Endothelial cell of umbilical vein (primary cell): ENCODE measurements at regions not wholly inside any gene's neighbourhood (a gene's known extent, or its start where the extent isn't known, plus 50 kb on each side); places are given as distances from the start of the nearest gene placed in this dataset.

Source experiments
- BruUV-seq: library from RNA; stranded (reverse); fragments of 400-500 nt; replicated peaks from 2 replicates; lab custom pipeline; 2021; lab: Mats Ljungman, UMichigan
- CTCF ChIA-PET: fragments of 300-600, 350-600 bp; sonication (Branson Sonifier 250); formaldehyde crosslinking; loops from one replicate; lab custom pipeline; 2021; ENCODE audit warnings: antibody characterized with exemption, inconsistent platforms; lab: Charles Lee
- POLR2A ChIA-PET: fragments of 300-600, 350-600 bp; sonication (Branson Sonifier 250); formaldehyde crosslinking; loops from one replicate; lab custom pipeline; 2021; ENCODE audit warnings: antibody characterized with exemption, inconsistent platforms; lab: Charles Lee
- DNase-seq: peaks from one replicate; pipeline ENCODE4 v3.0.0-alpha.2; 2011; ENCODE audit warnings: low read depth, low spot score
- FAIRE-seq: peaks from 2 replicates; lab custom pipeline; 2011; peaks lifted over from hg19 to GRCh38; lab: Jason Lieb, UNC
- H2AFZ ChIP-seq: 2 replicates; pipeline ENCODE4 v1.6.0; 2012; ENCODE audit warnings: low read depth, low read length, control low read depth, inconsistent platforms
- H3K27ac ChIP-seq: 2 replicates; pipeline ENCODE4 v1.5.1; 2011; ENCODE audit warnings: low read depth, mild to moderate bottlenecking, control low read depth, low read length, moderate library complexity; ENCODE audit not compliant: insufficient read depth
- H3K27me3 ChIP-seq, 2 experiments: 2 replicates each; pipeline versions ENCODE4 v1.6.0 to v1.6.1; 2011; ENCODE audit warnings: low read length in 2 of 2, mixed read lengths in 1 of 2; ENCODE audit not compliant: control insufficient read depth in 2 of 2, insufficient read depth in 2 of 2
- H3K36me3 ChIP-seq, 2 experiments: 2 replicates in 1 of 2; 3 replicates in 1 of 2; pipeline ENCODE4 v1.5.1; 2011; ENCODE audit warnings: low read length in 2 of 2, mild to moderate bottlenecking in 1 of 2, moderate library complexity in 1 of 2; ENCODE audit not compliant: control insufficient read depth in 2 of 2, insufficient read depth in 2 of 2; ENCODE audit errors: extremely low read depth in 1 of 2
- H3K4me1 ChIP-seq: 3 replicates; pipeline ENCODE4 v1.5.1; 2011; ENCODE audit warnings: mild to moderate bottlenecking, low read length; ENCODE audit not compliant: control insufficient read depth, insufficient read depth; ENCODE audit errors: extremely low read depth
- H3K4me2 ChIP-seq: 2 replicates; pipeline ENCODE4 v1.6.1; 2011; ENCODE audit warnings: low read length, control low read depth, mixed read lengths; ENCODE audit not compliant: insufficient read depth
- H3K4me3 ChIP-seq, 3 experiments: fragments of 200-600 bp in 1 of 3; sonication (generic), shearing (Covaris generic) in 1 of 3; replicated peaks in 1 of 3; 2 replicates each; pipeline ENCODE4 v1.5.1; 2011 to 2016; ENCODE audit warnings: control low read depth in 3 of 3, low read length in 3 of 3, mild to moderate bottlenecking in 2 of 3, inconsistent platforms in 1 of 3, low read depth in 1 of 3, moderate library complexity in 1 of 3; ENCODE audit not compliant: insufficient read depth in 1 of 3
- H3K79me2 ChIP-seq: 2 replicates; pipeline ENCODE4 v1.6.0; 2012; ENCODE audit warnings: low read length, inconsistent platforms; ENCODE audit not compliant: control insufficient read depth, insufficient read depth
- H3K9ac ChIP-seq: replicated peaks from 2 replicates; pipeline ENCODE3; 2011; ENCODE audit warnings: low read length, control low read depth; ENCODE audit not compliant: insufficient read depth; ENCODE audit errors: extremely low read depth
- H3K9me1 ChIP-seq: replicated peaks from 3 replicates; pipeline ENCODE4 v1.6.0; 2011; ENCODE audit warnings: mild to moderate bottlenecking, low read length; ENCODE audit not compliant: control insufficient read depth, insufficient read depth; ENCODE audit errors: extremely low read depth
- H3K9me3 ChIP-seq: replicated peaks from 2 replicates; pipeline ENCODE4 v1.5.1; 2012; ENCODE audit warnings: low read length, inconsistent platforms; ENCODE audit not compliant: control insufficient read depth, insufficient read depth
- H4K20me1 ChIP-seq: replicated peaks from 2 replicates; pipeline ENCODE3; 2011; ENCODE audit warnings: mild to moderate bottlenecking, low read length; ENCODE audit not compliant: control insufficient read depth, insufficient read depth; ENCODE audit errors: extremely low read depth
- CTCF ChIP-seq, 2 donors: IDR thresholded peaks; 1 replicate in 1 of 2; 2 replicates in 1 of 2; pipeline ENCODE4 v1.5.1; 2011; ENCODE audit warnings: low read length in 2 of 2, mild to moderate bottlenecking in 2 of 2, moderate library complexity in 2 of 2, control low read depth in 1 of 2, inconsistent platforms in 1 of 2, low read depth in 1 of 2; ENCODE audit not compliant: insufficient read depth in 1 of 2; ENCODE audit errors: extremely low read depth in 1 of 2
- EZH2 ChIP-seq: IDR thresholded peaks from 2 replicates; pipeline ENCODE4 v1.6.1; 2012; ENCODE audit warnings: borderline replicate concordance, low read depth, mild to moderate bottlenecking, moderate library complexity, low read length, inconsistent platforms; ENCODE audit not compliant: severe bottlenecking
- FOS ChIP-seq: IDR thresholded peaks from 2 replicates; pipeline ENCODE4 v1.6.1; 2011; ENCODE audit warnings: mild to moderate bottlenecking, low read length, moderate library complexity, borderline replicate concordance; ENCODE audit not compliant: insufficient read depth
- GATA2 ChIP-seq: IDR thresholded peaks from 2 replicates; pipeline ENCODE4 v1.7.0; 2011; ENCODE audit warnings: low read depth, mild to moderate bottlenecking, moderate library complexity, mixed read lengths, low read length; ENCODE audit not compliant: insufficient read length, insufficient read depth
- JUN ChIP-seq: IDR thresholded peaks from 2 replicates; pipeline ENCODE4 v1.6.1; 2011; ENCODE audit warnings: borderline replicate concordance, low read depth; ENCODE audit not compliant: insufficient read length, insufficient read depth
- MAX ChIP-seq: IDR thresholded peaks from 2 replicates; pipeline ENCODE4 v1.6.1; 2011; ENCODE audit not compliant: insufficient read depth, insufficient read length
- MYC ChIP-seq: IDR thresholded peaks from one replicate; pipeline ENCODE4 v1.6.1; 2011; ENCODE audit warnings: mild to moderate bottlenecking, low read depth, low read length
- POLR2A ChIP-seq: IDR thresholded peaks from 2 replicates; pipeline ENCODE4 v1.6.1; 2012; ENCODE audit warnings: low read depth, mild to moderate bottlenecking, control low read depth, low read length
- POLR2AphosphoS5 ChIP-seq: IDR thresholded peaks from 2 replicates; pipeline ENCODE4 v1.6.1; 2012; ENCODE audit warnings: low read depth, mild to moderate bottlenecking, control low read depth, low read length, moderate library complexity; ENCODE audit not compliant: insufficient read depth
- dilution Hi-C: fragments of 300-500 bp; cut with MboI; formaldehyde crosslinking; loops from one replicate; pipeline ENCODE4 v1.15.0; 2019; ENCODE audit warnings: low sequenced_read_pairs; ENCODE audit not compliant: extremely low pct_ligation_motif_present
- intact Hi-C: fragments of 100-400 bp; cut with micrococcal nuclease; formaldehyde crosslinking; loops from one replicate; pipeline ENCODE4 v1.10.0; 2022

- H3K4me3 ChIP-seq = no peak overlapping the region
- intact Hi-C loops (no loop called here), dilution Hi-C loops (no loop called here)
- TF ChIP-seq MAX (no peak), CTCF (IDR thresholded peaks at IDR 0.05; ENCODE audit: extremely low read depth in 1 of 2, insufficient read depth in 1 of 2, low read depth in 1 of 2, low read length in 2 of 2) (no peak), POLR2AphosphoS5 (no peak), MYC (no peak), FOS (no peak), EZH2 (no peak), GATA2 (no peak), POLR2A (no peak), JUN (no peak)
- H3K36me3 ChIP-seq = no peaks in the 10 kb centered on the region
- H3K79me2 ChIP-seq = no peaks in the 10 kb centered on the region
- H2AFZ ChIP-seq = no peak overlapping the region
- H3K9ac ChIP-seq = no peak overlapping the region
- CTCF ChIA-PET = no interaction called here
- no peaks in the 10 kb centered on the region for H4K20me1 ChIP-seq
- FAIRE-seq = no peak
- no peak overlapping the region for H3K4me2 ChIP-seq
- H3K4me1 ChIP-seq = no peaks in the 10 kb centered on the region
- no TSS peak for BruUV-seq
- H3K27ac ChIP-seq = no peak overlapping the region
- no peaks in the 10 kb centered on the region for H3K27me3 ChIP-seq
- POLR2A ChIA-PET = no interaction called here
- H3K9me1 ChIP-seq = no peaks in the 10 kb centered on the region
- no peak for DNase-seq
- peaks cover 10% of the 10 kb centered on the region for H3K9me3 ChIP-seq
Observed at GRCh38 chr18:75875559-75875958, 448.1 kb upstream of the SMIM21 start.
